HG03378 (cell line): ENCODE measurements at regions not wholly inside any gene's neighbourhood (a gene's known extent, or its start where the extent isn't known, plus 50 kb on each side); places are given as distances from the start of the nearest gene placed in this dataset.
"Not testable (repeated sequence)": the region's sequence is repeated elsewhere in the genome, so short reads cannot be mapped to it uniquely, and the experiment has no call there.

ENCODE experiments used
- ATAC-seq: cut with Tn5 transposase; IDR thresholded peaks from one replicate; pipeline ENCODE4 v1.9.1; 2021; ENCODE audit warnings: mild to moderate bottlenecking, moderate library complexity; ENCODE audit not compliant: unreplicated experiment

DNA sequence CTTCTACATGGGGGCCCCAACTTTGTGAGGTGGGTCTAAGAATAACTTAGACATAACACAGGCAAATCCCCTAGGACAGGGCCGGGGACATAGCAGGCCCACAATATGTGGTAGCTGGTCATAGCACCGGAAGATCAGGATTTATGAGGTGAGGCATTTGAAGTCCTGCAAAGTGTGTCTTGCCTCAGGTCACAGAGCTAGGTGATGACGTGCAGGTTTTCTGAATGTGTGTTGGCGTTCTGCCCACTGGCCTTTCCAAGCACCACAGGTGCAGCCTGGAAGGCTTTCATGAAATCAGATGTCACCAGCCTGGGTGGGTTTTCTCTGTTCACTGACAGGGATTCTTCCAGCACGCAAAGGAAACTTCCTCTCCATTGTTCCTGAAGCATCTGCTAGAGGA, 119.1 kb downstream of the LRATD1 start:
- no peak for ATAC-seq

DNA sequence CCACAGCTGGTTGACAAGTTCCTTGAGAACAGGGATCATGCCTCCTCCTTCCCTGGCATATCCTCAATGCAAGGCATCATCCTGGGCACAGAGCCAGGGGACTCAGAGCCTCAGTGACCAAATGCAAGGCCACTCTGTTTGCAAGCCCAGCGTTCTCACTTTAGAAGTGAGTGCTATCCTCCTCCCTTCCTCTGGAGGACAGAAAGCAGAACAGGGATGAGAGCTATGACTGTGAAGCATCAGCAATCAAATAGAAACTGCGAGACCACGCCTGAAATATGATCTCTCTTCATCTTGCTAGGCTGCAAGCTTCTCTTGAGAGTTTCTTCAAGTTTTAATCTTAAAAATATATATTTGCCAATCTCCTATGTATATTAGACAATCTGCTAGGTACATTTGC, 119.8 kb downstream of the LRATD1 start:
- no peak for ATAC-seq

GRCh38 chr2:14756122-14756541, 123.6 kb downstream of the LRATD1 start:
- no peak for ATAC-seq

GRCh38 chr2:14756981-14757657, 124.6 kb downstream of the LRATD1 start:
- ATAC-seq = no peak

GRCh38 chr2:14759082-14759481, 126.6 kb downstream of the LRATD1 start:
- no peak for ATAC-seq

DNA sequence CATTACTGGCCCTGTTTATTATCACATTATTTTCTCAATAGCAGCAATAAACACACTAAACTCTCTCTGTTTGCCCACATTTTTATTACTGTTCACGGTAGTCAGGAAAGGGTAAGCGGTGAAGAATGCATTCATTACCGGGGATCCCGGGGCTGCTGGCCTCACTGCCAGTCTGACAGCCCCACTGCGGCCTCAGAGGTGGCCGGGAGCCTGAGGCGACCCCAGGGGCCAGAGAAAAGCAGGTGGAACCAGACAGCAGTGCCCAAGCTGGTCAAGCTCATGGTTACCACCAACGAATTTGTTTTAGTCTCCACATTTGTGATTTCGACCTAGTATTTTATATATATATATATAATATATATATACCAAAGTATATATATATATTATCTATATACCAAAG, 127.7 kb downstream of the LRATD1 start:
- no peak for ATAC-seq

DNA sequence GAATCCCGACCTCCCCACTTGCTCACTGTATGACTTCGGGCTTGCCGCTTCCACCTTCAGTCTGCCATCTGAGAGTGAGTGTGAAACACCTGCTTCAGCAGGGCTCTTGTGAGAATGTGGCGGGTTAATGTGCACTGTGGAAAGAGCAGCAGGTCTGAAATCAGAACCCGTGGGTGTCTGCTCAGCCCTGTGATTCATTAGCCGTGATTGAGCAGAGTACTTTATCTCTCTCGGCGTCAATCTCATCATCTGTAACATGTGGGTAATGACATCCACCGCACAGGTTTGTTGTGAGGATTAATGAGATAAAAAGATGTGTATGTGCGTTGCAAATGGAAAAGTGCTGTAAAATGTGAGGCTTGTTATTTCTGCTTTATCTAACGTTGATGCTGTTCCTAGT, 128.6 kb downstream of the LRATD1 start:
- ATAC-seq = no peak

DNA sequence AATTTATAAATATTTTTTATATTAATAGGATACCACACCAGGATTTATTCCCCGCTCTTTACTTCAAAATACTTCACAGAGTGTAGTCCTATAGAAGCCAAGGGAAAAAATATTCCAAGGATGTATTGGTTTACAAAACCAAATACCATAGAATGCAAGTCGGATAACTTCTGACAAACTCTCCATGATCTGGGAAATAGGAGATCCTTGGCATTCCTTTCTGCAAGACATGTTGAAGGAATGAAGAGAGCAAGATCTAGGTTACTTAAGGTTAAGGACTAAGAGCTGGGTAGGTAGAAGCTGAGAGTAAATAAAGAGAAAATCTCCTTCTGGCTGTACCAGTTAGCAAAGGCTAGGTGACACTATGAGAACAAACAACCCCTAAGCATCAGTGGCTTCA, 141.2 kb downstream of the LRATD1 start:
- ATAC-seq = no peak

GRCh38 chr2:14774436-14774968, 142.0 kb downstream of the LRATD1 start:
- ATAC-seq = no peak

- no peak for ATAC-seq
Observed at GRCh38 chr2:14776216-14776615, 143.7 kb downstream of the LRATD1 start.

DNA sequence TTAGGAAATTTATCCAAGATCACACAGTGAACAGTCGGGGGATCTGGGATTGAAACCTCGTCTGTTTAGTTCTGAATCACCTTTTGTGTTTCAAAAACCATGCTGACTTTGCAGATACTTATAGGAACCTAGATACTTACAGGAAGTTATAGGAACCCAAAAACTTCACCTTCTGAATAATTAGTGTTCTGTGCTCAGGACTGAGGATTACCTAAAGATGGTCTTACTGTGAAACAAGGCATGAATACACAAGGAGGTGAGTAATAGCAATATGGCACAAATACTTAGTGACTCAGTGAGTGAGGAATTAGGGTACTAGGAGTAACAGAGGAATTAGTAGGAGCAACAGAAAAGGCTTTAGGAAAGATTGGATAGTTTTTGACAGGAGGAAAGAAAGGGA, 145.5 kb downstream of the LRATD1 start:
- ATAC-seq = no peak

DNA sequence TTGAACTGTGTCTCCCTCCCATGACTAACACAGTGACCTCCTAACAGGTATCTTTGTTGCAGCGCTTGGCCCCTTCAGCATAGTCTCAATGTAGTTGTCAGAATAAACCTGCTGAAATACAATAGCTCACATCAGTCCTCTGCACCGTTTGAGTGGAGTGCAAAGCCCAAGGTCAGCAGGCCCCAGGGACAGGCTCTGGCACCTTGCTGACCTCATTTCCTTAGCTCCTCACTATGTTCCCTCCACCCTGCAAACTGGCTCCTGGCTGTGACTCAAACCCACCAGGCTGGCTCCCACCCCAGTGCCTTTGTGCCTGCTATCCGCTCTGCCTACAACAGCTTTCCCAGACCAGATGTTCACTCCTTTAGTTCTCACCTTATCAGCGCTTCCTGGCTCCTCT, 146.7 kb downstream of the LRATD1 start:
- ATAC-seq = no peak

DNA sequence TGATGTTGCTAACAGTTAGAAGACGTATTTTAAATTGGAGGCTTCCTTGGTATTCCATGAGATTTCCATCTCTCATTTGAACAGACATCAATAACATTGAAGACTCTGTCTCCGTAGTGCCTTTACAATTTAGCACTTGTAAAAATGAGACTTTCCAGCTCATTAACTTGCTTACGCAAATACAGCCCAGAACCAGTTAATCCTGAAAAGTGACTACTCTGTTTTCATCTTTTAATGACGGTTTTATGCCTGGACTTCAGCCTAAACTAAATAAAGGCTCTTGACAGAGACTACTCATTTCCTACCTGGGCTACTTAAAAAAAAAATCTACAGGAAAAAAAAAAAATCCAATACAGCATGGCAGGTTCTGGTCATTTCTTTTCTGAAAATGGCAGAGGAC, 148.6 kb downstream of the LRATD1 start:
- ATAC-seq = no peak

DNA sequence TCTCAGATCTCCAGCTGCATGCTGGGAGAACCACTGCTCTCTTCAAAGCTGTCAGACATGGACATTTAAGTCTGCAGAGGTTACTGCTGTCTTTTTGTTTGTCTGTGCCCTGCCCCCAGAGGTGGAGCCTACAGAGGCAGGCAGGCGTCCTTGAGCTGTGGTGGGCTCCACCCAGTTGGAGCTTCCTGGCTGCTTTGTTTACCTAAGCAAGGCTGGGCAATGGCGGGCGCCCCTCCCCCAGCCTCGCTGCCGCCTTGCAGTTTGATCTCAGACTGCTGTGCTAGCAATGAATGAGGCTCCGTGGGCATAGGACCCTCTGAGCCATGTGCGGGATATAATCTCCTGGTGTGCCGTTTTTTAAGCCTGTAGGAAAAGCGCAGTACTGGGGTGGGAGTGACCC, 156.3 kb downstream of the LRATD1 start:
- ATAC-seq = not testable (repeated sequence)

DNA sequence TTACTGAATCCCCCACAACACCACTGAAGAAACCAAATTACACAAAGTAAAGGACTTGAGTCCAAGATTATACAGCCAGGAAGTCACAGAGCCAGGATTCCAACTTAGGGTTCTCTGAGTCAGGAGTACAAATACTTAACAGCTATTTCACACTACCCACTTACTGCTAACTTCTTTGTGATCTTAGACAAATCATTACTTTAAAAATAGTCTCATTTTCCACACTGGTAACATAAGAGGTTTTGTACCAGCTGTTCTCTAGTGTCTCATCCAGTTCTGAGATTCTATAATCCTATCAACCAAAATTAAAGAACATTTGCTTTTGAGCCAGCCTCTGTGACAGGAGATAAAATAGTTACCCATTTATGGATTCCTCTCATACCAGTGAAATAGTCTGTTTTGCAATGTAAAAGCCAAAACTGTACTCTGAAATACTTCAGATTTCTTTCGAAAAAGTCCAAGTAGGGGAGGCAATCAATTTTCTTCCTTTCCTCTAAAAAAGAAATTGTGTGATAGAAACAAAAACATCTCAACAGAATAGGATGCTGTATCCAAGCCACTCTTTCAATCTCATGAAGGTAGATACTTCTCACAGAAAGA, 157.6 kb downstream of the LRATD1 start:
- ATAC-seq = no peak

- ATAC-seq = no peak
Observed at GRCh38 chr2:14803994-14804393, 171.5 kb downstream of the LRATD1 start.

DNA sequence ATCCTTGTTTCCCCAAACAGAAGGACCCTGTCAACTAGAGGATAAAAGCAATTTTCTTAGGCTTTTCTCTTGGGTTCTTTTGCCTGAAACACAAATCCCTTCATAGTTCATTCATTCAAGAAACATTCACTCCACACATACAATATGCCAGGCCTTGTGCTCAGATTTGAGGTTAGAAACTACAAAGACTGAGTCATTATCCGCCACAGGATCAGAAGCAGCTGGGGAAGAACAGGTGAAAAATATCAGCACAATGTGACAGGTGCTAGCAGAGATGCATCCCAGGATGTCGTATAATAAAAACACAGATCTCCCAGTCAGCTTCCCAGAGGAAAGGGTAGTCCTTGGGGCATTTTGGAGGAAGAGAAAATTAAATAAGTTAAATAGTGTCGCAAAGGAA, 172.4 kb downstream of the LRATD1 start:
- ATAC-seq = no peak

DNA sequence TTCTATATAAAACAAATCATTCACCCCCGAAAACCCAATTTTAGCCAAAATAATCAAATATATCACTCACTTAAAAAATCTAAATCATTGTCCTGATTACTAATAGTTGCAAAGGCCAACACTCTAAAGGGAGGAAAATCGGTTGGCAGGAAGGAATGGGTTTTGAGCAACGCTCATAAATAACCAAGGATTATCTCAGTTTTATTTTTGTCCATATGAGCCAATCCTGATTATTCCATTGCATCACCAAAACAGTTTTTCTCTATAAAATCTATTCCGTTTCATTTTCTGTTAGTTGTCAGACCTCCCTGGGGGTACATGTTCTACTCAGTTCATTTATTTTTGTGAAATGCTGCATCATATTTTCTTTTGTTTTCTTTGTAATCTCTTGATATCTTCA, 174.1 kb downstream of the LRATD1 start:
- ATAC-seq = no peak

DNA sequence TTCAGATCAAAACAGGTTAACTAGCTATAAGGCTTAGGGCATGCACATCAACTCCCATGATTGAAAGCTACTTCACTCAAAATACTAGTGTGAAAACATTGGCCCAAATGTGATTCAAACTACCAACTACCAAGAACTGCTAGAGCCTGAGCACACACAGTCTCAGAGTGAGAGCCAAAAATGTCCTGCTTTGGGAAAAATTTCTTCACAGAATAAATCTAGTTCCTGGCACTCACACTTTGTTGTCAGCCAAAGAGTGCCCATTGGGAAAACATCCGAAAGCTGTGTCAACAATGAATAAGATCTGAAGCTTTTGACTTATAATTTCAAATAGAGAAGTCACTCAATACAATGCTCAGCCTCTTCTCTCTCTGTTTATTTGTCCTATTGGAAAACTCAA, 182.7 kb downstream of the LRATD1 start:
- ATAC-seq = no peak

DNA sequence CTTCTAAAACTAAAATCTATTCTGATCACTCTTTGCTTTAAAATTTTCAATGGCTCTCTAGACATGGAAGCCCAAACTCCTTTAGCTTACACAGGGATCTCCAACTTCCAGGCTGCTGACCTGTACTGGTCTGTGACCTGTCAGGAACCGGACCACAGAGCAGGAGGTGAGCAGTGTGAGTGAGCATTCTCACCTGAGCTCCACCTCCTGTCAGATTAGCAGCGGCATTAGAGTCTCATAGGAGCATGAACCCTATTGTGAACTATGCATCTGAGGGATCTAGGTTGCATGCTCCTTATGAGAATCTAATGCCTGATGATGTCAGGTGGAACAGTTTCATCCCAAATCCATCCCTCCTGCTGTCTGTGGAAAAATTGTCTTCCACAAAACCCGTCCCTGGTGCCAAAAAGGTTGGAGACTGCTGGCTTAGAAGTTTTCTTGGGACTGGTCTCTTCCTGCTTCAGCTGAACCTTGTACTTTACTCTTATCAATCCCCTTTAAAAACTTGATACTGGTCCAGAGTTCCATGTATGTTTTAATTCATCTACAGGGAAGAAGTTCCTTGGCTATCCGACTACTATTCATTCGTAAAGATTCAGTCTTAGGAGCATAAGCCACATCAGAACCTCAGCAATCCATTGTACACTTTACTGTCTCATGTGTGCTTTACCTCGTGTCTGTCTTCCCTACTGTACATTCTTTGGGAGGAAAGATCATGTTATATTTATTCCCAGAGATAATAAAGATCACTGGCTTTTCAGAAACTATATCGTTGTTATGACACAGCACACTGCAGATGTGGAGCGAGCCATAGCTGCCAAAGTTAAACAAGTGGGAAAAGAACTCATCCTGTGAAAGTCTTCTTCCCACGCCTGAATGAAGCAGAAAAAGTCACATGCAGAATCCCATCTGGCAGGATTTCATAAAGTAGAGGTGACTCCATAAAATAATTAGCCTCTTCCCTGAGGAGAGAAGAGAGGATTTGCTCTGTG, 183.8 kb downstream of the LRATD1 start:
- ATAC-seq = no peak

- ATAC-seq = no peak
Observed at GRCh38 chr2:14817848-14818247, 185.3 kb downstream of the LRATD1 start.

DNA sequence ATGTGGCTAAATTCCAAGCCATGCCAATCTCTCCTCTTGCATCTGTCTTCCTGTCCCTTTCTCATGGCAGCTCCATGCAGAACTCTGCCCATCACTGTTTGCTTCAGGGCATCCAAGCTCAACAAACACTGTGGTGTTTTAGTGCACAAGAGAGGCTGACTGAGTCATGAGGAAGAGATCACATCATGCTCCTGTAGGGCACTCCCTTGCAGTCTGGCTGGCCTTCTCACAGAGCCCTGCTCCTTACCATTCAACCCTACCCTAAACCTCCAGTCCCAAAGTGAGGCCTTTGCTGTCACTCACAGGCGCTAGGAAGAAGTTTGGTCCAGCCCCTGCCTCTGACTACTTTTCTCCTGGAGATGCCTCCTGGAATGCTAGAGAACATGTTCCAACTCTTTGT, 194.0 kb downstream of the LRATD1 start:
- ATAC-seq = no peak
